HCT116 (cell line): ENCODE measurements at regions not wholly inside any gene's neighbourhood (a gene's known extent, or its start where the extent isn't known, plus 50 kb on each side); places are given as distances from the start of the nearest gene placed in this dataset.
"Not testable (repeated sequence)": the region's sequence is repeated elsewhere in the genome, so short reads cannot be mapped to it uniquely, and the experiment has no call there.

Source experiments
- CEBPB ChIP-seq: IDR thresholded peaks from 2 replicates; pipeline ENCODE4 v1.6.1; 2012; ENCODE audit warnings: low read depth
- EZH2 ChIP-seq: fragments of 200-600 bp; sonication (generic); IDR thresholded peaks from 2 replicates; pipeline ENCODE4 v1.6.1; 2017; ENCODE audit warnings: antibody characterized with exemption, mixed run types
- POLR2A ChIP-seq: IDR thresholded peaks from 2 replicates; pipeline ENCODE4 v1.7.0; 2011; ENCODE audit warnings: borderline replicate concordance; ENCODE audit not compliant: insufficient read depth, insufficient read length; ENCODE audit errors: extremely low read depth
- POLR2AphosphoS5 ChIP-seq: IDR thresholded peaks from 2 replicates; pipeline ENCODE4 v1.6.1; 2011; ENCODE audit warnings: mild to moderate bottlenecking, low read depth, low read length, moderate library complexity
- SIN3A ChIP-seq: IDR thresholded peaks from 2 replicates; pipeline ENCODE4 v1.6.1; 2012; ENCODE audit warnings: low read depth
- SRF ChIP-seq: IDR thresholded peaks from 2 replicates; pipeline ENCODE4 v1.6.1; 2012; ENCODE audit warnings: low read depth
- YY1 ChIP-seq: IDR thresholded peaks from 2 replicates; pipeline ENCODE4 v1.6.1; 2011; ENCODE audit warnings: low read length, low read depth, moderate library complexity, mild to moderate bottlenecking; ENCODE audit not compliant: insufficient replicate concordance; ENCODE audit errors: extremely low read depth
- ZNF274 ChIP-seq: fragments of 200-500 bp; sonication (Bioruptor generic); IDR thresholded peaks from 2 replicates; pipeline ENCODE4 v1.6.1; 2014; ENCODE audit warnings: mild to moderate bottlenecking, low read depth, low read length, inconsistent platforms
- TF ChIP-seq, protein P1 (sequence below), 3 experiments: fragments of 200-600 bp in 1 of 3; sonication (generic) in 1 of 3; IDR thresholded peaks in 2 of 3; conservative IDR thresholded peaks in 1 of 3; 2 replicates each; pipeline ENCODE4 v1.5.1; 2012 to 2017; ENCODE audit warnings: low read depth in 2 of 3, low read length in 2 of 3, antibody characterized with exemption in 1 of 3, borderline replicate concordance in 1 of 3, control low read depth in 1 of 3, mild to moderate bottlenecking in 1 of 3, mixed read lengths in 1 of 3, mixed run types in 1 of 3, moderate library complexity in 1 of 3; ENCODE audit not compliant: insufficient read depth in 1 of 3
- TF ChIP-seq, protein P2 (sequence below): IDR thresholded peaks from 2 replicates; pipeline ENCODE4 v1.6.1; 2012; ENCODE audit warnings: low read depth
- TF ChIP-seq, protein P3 (sequence below): IDR thresholded peaks from 2 replicates; pipeline ENCODE4 v1.6.1; 2012
- TF ChIP-seq, protein P4 (sequence below): IDR thresholded peaks from 2 replicates; pipeline ENCODE4 v1.6.1; 2012

DNA sequence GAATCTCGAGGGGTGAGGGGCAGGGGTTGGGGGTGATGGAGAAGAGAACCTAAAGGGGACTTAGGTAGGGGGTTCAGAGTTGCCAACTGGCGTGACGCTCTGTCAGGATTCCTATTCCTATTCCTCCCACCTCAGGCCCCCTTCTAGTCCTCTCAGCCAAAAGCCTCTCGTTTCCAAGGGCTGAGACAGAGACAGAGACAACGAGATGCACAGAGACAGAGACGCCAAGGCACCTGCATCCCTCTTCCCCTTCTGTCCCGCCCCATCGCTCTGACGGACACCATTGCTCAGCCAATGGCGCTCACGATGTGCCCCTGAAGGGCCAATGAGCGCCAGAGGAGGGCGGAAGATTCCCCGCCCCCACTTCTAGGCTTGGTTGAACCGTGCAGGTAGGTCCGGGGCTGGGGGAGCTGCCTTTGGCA lies 129.5 kb upstream of the PLEKHM1 start:
- TF ChIP-seq, protein P1, sequence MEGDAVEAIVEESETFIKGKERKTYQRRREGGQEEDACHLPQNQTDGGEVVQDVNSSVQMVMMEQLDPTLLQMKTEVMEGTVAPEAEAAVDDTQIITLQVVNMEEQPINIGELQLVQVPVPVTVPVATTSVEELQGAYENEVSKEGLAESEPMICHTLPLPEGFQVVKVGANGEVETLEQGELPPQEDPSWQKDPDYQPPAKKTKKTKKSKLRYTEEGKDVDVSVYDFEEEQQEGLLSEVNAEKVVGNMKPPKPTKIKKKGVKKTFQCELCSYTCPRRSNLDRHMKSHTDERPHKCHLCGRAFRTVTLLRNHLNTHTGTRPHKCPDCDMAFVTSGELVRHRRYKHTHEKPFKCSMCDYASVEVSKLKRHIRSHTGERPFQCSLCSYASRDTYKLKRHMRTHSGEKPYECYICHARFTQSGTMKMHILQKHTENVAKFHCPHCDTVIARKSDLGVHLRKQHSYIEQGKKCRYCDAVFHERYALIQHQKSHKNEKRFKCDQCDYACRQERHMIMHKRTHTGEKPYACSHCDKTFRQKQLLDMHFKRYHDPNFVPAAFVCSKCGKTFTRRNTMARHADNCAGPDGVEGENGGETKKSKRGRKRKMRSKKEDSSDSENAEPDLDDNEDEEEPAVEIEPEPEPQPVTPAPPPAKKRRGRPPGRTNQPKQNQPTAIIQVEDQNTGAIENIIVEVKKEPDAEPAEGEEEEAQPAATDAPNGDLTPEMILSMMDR (IDR thresholded peaks at IDR 0.05 in 2 of 3, conservative IDR thresholded peaks at IDR 0.05 in 1 of 3; ENCODE audit: borderline replicate concordance in 1 of 3, insufficient read depth in 1 of 3, low read depth in 2 of 3, low read length in 2 of 3), result not testable (repeated sequence)
- not testable (repeated sequence) for TF ChIP-seq POLR2A, SRF, YY1, SIN3A, CEBPB, ZNF274, EZH2
- TF ChIP-seq, protein P2, sequence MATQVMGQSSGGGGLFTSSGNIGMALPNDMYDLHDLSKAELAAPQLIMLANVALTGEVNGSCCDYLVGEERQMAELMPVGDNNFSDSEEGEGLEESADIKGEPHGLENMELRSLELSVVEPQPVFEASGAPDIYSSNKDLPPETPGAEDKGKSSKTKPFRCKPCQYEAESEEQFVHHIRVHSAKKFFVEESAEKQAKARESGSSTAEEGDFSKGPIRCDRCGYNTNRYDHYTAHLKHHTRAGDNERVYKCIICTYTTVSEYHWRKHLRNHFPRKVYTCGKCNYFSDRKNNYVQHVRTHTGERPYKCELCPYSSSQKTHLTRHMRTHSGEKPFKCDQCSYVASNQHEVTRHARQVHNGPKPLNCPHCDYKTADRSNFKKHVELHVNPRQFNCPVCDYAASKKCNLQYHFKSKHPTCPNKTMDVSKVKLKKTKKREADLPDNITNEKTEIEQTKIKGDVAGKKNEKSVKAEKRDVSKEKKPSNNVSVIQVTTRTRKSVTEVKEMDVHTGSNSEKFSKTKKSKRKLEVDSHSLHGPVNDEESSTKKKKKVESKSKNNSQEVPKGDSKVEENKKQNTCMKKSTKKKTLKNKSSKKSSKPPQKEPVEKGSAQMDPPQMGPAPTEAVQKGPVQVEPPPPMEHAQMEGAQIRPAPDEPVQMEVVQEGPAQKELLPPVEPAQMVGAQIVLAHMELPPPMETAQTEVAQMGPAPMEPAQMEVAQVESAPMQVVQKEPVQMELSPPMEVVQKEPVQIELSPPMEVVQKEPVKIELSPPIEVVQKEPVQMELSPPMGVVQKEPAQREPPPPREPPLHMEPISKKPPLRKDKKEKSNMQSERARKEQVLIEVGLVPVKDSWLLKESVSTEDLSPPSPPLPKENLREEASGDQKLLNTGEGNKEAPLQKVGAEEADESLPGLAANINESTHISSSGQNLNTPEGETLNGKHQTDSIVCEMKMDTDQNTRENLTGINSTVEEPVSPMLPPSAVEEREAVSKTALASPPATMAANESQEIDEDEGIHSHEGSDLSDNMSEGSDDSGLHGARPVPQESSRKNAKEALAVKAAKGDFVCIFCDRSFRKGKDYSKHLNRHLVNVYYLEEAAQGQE, result not testable (repeated sequence)
- TF ChIP-seq, protein P3, sequence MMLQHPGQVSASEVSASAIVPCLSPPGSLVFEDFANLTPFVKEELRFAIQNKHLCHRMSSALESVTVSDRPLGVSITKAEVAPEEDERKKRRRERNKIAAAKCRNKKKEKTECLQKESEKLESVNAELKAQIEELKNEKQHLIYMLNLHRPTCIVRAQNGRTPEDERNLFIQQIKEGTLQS, result not testable (repeated sequence)
- TF ChIP-seq, protein P4, sequence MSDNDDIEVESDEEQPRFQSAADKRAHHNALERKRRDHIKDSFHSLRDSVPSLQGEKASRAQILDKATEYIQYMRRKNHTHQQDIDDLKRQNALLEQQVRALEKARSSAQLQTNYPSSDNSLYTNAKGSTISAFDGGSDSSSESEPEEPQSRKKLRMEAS, result not testable (repeated sequence)
- peak; percentile 49; the same call in 1 of the 2 replicates for TF ChIP-seq POLR2AphosphoS5
